Forelimb muscle (tissue), 1 donor: ENCODE measurements at regions not wholly inside any gene's neighbourhood (a gene's known extent, or its start where the extent isn't known, plus 50 kb on each side); places are given as distances from the start of the nearest gene placed in this dataset.

Experiments
- DNase-seq: peaks from one replicate; pipeline ENCODE4 v3.0.0-alpha.2; 2013; ENCODE audit warnings: low read depth

- DNase-seq: no peak
Measured at GRCh38 chr10:52645187-52645758, 127.3 kb downstream of the MBL2 start.

GRCh38 chr10:52649511-52649910, 123.1 kb downstream of the MBL2 start:
- DNase-seq: no peak

GRCh38 chr10:52650873-52651272, 121.7 kb downstream of the MBL2 start:
- DNase-seq: no peak

- no peak for DNase-seq
Measured at GRCh38 chr10:52651293-52651692, 121.3 kb downstream of the MBL2 start.

GRCh38 chr10:52652431-52653262, 119.9 kb downstream of the MBL2 start:
- no peak for DNase-seq

- no peak for DNase-seq
Measured at GRCh38 chr10:52653263-52653909, 119.2 kb downstream of the MBL2 start.

- no peak for DNase-seq
Measured at GRCh38 chr10:52654201-52654600, 118.4 kb downstream of the MBL2 start.

- no peak for DNase-seq
Measured at GRCh38 chr10:52658112-52658511, 114.5 kb downstream of the MBL2 start.

- DNase-seq: no peak
Measured at GRCh38 chr10:52659085-52659484, 113.5 kb downstream of the MBL2 start.

- DNase-seq: no peak
Measured at GRCh38 chr10:52662256-52662655, 110.3 kb downstream of the MBL2 start.

- no peak for DNase-seq
Measured at GRCh38 chr10:52663161-52663560, 109.4 kb downstream of the MBL2 start.

GRCh38 chr10:52664629-52665028, 108.0 kb downstream of the MBL2 start:
- DNase-seq: no peak

GRCh38 chr10:52665821-52666220, 106.8 kb downstream of the MBL2 start:
- no peak for DNase-seq

- no peak for DNase-seq
Measured at GRCh38 chr10:52666931-52667330, 105.7 kb downstream of the MBL2 start.

- DNase-seq: no peak
Measured at GRCh38 chr10:52668024-52668423, 104.6 kb downstream of the MBL2 start.

GRCh38 chr10:52672880-52673279, 99.7 kb downstream of the MBL2 start:
- no peak for DNase-seq

- DNase-seq: no peak
Measured at GRCh38 chr10:52673468-52673867, 99.1 kb downstream of the MBL2 start.

- no peak for DNase-seq
Measured at GRCh38 chr10:52674474-52674873, 98.1 kb downstream of the MBL2 start.

GRCh38 chr10:52677086-52677485, 95.5 kb downstream of the MBL2 start:
- no peak for DNase-seq

- no peak for DNase-seq
Measured at GRCh38 chr10:52678611-52679010, 94.0 kb downstream of the MBL2 start.

GRCh38 chr10:52679117-52679516, 93.5 kb downstream of the MBL2 start:
- DNase-seq: no peak

GRCh38 chr10:52682766-52683165, 89.8 kb downstream of the MBL2 start:
- no peak for DNase-seq

- no peak for DNase-seq
Measured at GRCh38 chr10:52683776-52684175, 88.8 kb downstream of the MBL2 start.
